Heart left ventricle (tissue), 16 donors: ENCODE measurements at regions not wholly inside any gene's neighbourhood (a gene's known extent, or its start where the extent isn't known, plus 50 kb on each side); places are given as distances from the start of the nearest gene placed in this dataset.

Experiments
- ATAC-seq, 4 donors: fragments of 200-7000 bp; cut with Tn5 transposase; one replicate each; pipeline ENCODE4 v1.9.1; 2020 to 2022; ENCODE audit warnings: moderate library complexity in 4 of 4, mild to moderate bottlenecking in 3 of 4, moderate number of reproducible peaks in 1 of 4
- DNase-seq, 5 donors: peaks; one replicate each; pipeline ENCODE4 v3.0.0-alpha.2; 2020
- H3K27ac ChIP-seq, 12 donors: fragments of 200-600 bp; sonication (generic) in 4 of 12; one replicate each; pipeline versions ENCODE4 v1.5.0 to v1.8.0; 2016 to 2022; ENCODE audit warnings: mild to moderate bottlenecking in 2 of 12
- H3K27me3 ChIP-seq, 9 donors: fragments of 200-600 bp; sonication (generic) in 2 of 9; one replicate each; pipeline versions ENCODE4 v1.5.1 to v1.8.0; 2016 to 2022; ENCODE audit warnings: mild to moderate bottlenecking in 3 of 9
- H3K36me3 ChIP-seq, 9 donors: fragments of 200-600 bp; sonication (generic) in 2 of 9; one replicate each; pipeline versions ENCODE4 v1.5.0 to v1.8.0; 2018 to 2022; ENCODE audit warnings: mild to moderate bottlenecking in 2 of 9
- H3K4me1 ChIP-seq, 12 donors: fragments of 200-600 bp; sonication (generic) in 4 of 12; one replicate each; pipeline versions ENCODE4 v1.5.0 to v1.8.0; 2016 to 2022; ENCODE audit warnings: mild to moderate bottlenecking in 3 of 12
- H3K4me3 ChIP-seq, 12 donors: fragments of 200-600 bp; sonication (generic) in 4 of 12; one replicate each; pipeline versions ENCODE4 v1.5.0 to v1.8.0; 2017 to 2022; ENCODE audit warnings: mild to moderate bottlenecking in 9 of 12, moderate library complexity in 4 of 12
- H3K9me3 ChIP-seq, 12 donors: fragments of 200-600 bp; sonication (generic) in 4 of 12; one replicate each; pipeline versions ENCODE4 v1.5.0 to v1.8.0; 2016 to 2022; ENCODE audit warnings: mild to moderate bottlenecking in 1 of 12
- POLR2A ChIP-seq, 2 donors: fragments of 450-650 bp; IDR thresholded peaks; one replicate each; pipeline ENCODE4 v1.6.1; 2017; ENCODE audit warnings: antibody characterized with exemption in 2 of 2, mild to moderate bottlenecking in 2 of 2, moderate library complexity in 2 of 2
- WGBS, 4 donors: extraction: QIAGEN DNeasy Blood & Tissue Kit in 2 of 4; methylation state at CpG; one replicate each; pipeline versions ENCODE4 v1.1.5 to v1.1.7; 2013 to 2018; 5-methylcytosine and 5-hydroxymethylcytosine counted together
- intact Hi-C, 10 donors: fragments of 100-400 bp; cut with DNase I; formaldehyde crosslinking; loops; one replicate each; pipeline versions ENCODE4 v1.11.1 to v1.14.2; 2022
- TF ChIP-seq, protein P1 (sequence below), 12 donors: fragments of 200-600 bp; sonication (generic) in 4 of 12; IDR thresholded peaks; one replicate each; pipeline versions ENCODE4 v1.5.0 to v1.8.0; 2018 to 2022; ENCODE audit warnings: antibody characterized with exemption in 12 of 12, mild to moderate bottlenecking in 5 of 12
- donor health status: ischemic (EF 13 %, LVEDD 7.1; RV severe dilation, severe dysfunction).
- donor health status: healthy with polysubstance abuse.
- donor health status: DM: no; HTN: yes; CAD: no.
- donor health status: DM: no; HTN: no; CAD: no.
- donor health status: ischemic (EF 25% LVEDD 6.9; RV normal size, moderate dysfunction).
- donor health status: ischemic (EF 25% LVEDD 5.7; RV mildly dilated, moderate dysfunction).
- donor health status: healthy.
- donor health status: DM: yes; HTN: yes; CAD: no.
- donor health status: ischemic (EF 35%, LVEDD 5.7; RV mildly dilated, moderate dysfunction).
- donor health status: nonischemic (EF 11% LVEDD 7.7; RV severe dilation, severe dysfunction).
- donor health status: DM: yes; HTN: yes; CAD: no.
- donor health status: PGD.
- donor health status: ischemic (EF 29% LVEDD 5.4; RV normal size, mild dysfunction).
- donor health status: nonischemic (EF 23%, LVEDD 6.1; RV moderate dilation, normal function).

DNA sequence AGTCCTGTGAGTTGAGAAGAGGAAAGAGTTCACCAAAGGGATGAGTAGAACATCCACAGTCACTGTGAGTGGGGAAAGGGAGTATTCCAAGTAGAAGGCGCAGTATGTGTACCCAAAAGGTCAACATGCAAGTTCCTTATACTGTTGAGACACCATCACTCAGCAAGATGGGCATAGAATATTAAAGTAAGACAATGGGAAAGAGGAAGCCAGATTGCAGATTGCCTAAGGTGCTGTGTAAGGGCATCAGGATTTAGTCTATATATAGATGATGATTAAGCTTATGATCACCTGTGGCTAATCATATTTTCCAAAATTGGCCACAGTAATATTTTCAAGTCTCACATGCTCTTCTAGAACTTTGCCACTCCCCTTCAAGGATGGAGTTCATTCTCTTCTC, 120.1 kb upstream of the CAMK1G start:
- peaks cover 0 to 21% (median 12%) of the 10 kb centered on the region in 12 donors for H3K9me3 ChIP-seq
- WGBS, 4 donors: 87 to 92% (median 91%) methylated on average over 1 of the region's 1 CpG
- TF ChIP-seq, protein P1, sequence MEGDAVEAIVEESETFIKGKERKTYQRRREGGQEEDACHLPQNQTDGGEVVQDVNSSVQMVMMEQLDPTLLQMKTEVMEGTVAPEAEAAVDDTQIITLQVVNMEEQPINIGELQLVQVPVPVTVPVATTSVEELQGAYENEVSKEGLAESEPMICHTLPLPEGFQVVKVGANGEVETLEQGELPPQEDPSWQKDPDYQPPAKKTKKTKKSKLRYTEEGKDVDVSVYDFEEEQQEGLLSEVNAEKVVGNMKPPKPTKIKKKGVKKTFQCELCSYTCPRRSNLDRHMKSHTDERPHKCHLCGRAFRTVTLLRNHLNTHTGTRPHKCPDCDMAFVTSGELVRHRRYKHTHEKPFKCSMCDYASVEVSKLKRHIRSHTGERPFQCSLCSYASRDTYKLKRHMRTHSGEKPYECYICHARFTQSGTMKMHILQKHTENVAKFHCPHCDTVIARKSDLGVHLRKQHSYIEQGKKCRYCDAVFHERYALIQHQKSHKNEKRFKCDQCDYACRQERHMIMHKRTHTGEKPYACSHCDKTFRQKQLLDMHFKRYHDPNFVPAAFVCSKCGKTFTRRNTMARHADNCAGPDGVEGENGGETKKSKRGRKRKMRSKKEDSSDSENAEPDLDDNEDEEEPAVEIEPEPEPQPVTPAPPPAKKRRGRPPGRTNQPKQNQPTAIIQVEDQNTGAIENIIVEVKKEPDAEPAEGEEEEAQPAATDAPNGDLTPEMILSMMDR (IDR thresholded peaks at IDR 0.05): no peak
- TF ChIP-seq POLR2A (IDR thresholded peaks at IDR 0.05): no peak
- DNase-seq (no peak), ATAC-seq (no peak)
- H3K4me3 ChIP-seq: no peak overlapping the region
- H3K4me1 ChIP-seq: no peaks in the 10 kb centered on the region
- intact Hi-C loops: no loop called here
- no peaks in the 10 kb centered on the region for H3K36me3 ChIP-seq
- H3K27me3 ChIP-seq: no peaks in the 10 kb centered on the region
- no peak overlapping the region for H3K27ac ChIP-seq

DNA sequence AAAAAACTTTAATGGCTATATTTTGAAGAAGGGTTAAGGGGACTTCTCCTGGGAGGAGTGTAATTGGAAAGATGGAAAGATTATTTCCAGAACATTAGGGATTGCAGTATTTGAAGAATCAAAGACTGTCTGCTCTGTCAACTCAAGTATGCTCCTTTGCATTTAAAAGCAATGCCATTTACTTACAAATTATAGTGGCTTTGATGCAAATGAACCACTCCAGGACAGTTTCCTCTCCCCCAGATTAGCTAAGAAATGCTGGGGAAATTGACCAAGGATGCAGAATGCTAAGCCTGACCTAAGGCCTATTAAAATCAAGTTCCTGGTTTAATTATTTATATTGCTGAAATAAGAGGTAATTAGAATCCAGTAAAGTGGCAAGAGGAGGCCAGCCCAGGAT, 110.5 kb upstream of the CAMK1G start:
- DNase-seq (no peak), ATAC-seq (no peak)
- no peak overlapping the region for H3K27ac ChIP-seq
- H3K9me3 ChIP-seq: peaks cover 0 to 8% (median 2%) of the 10 kb centered on the region in 12 donors
- no peak overlapping the region for H3K4me3 ChIP-seq
- no peaks in the 10 kb centered on the region for H3K27me3 ChIP-seq
- TF ChIP-seq, protein P1 (IDR thresholded peaks at IDR 0.05): no peak
- no peak for TF ChIP-seq POLR2A (IDR thresholded peaks at IDR 0.05)
- intact Hi-C loops: no loop called here
- no peaks in the 10 kb centered on the region for H3K4me1 ChIP-seq
- H3K36me3 ChIP-seq: no peaks in the 10 kb centered on the region

DNA sequence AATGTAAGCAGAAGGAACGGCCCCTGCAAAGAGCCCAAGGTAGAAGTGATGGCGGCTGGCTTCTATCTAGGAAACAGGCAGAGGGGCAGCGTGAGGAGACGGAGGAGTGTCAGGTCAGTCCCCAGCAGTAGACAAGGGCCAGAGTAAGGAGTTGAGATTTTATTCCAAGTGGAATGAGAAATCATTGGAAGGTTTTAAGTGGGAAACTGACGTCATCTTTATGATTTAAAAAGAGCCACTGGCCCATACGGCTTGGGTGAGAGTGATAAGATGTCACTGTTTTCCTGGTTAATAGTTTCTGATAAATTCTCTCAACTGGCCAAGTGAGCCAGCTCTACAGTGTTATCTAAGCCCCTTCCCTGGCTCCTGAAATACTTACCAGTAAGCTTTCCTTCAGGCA, 103.2 kb upstream of the CAMK1G start:
- no peak overlapping the region for H3K27ac ChIP-seq
- intact Hi-C loops: no loop called here
- no peak for ATAC-seq
- H3K36me3 ChIP-seq: no peaks in the 10 kb centered on the region
- no peak overlapping the region for H3K4me3 ChIP-seq
- H3K9me3 ChIP-seq: no peaks in the 10 kb centered on the region
- DNase-seq: no peak
- no peaks in the 10 kb centered on the region for H3K27me3 ChIP-seq
- H3K4me1 ChIP-seq: no peaks in the 10 kb centered on the region
- WGBS, 4 donors: 55 to 68% (median 65%) methylated on average over 6 of the region's 6 CpGs
- TF ChIP-seq POLR2A (IDR thresholded peaks at IDR 0.05): no peak
- TF ChIP-seq, protein P1 (IDR thresholded peaks at IDR 0.05): no peak

DNA sequence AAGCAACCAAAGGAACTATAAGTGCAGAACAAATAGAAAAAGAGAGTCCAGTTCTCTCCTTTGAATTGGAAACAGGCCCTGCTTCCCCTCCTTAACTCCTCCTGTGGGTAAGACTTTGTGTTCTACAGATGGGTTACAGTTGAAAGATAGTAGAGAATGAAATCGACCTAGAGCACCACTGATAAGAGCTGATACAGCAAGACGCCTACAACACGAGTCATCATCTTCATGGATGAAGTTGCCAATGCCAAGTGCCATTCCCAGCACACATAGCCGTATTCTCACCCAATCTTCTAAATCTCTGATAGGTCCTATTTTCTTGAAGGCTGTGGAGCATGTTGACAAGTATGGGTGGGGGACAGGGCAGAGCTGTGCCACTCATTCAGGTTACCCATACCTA, 99.8 kb upstream of the CAMK1G start:
- H3K27ac ChIP-seq: no peak overlapping the region
- no peak for ATAC-seq
- no peaks in the 10 kb centered on the region for H3K4me1 ChIP-seq
- no peaks in the 10 kb centered on the region for H3K9me3 ChIP-seq
- no peak overlapping the region for H3K4me3 ChIP-seq
- no peaks in the 10 kb centered on the region for H3K27me3 ChIP-seq
- 73 to 84% (median 77%) methylated on average over 4 of the region's 4 CpGs for WGBS, 4 donors
- no peak for DNase-seq
- TF ChIP-seq, protein P1 (IDR thresholded peaks at IDR 0.05): no peak
- TF ChIP-seq POLR2A (IDR thresholded peaks at IDR 0.05): no peak
- intact Hi-C loops: no loop called here
- H3K36me3 ChIP-seq: no peaks in the 10 kb centered on the region
